ENCODE measurements at regions not wholly inside any gene's neighbourhood (a gene's known extent, or its start where the extent isn't known, plus 50 kb on each side); places are given as distances from the start of the nearest gene placed in this dataset.

DNA sequence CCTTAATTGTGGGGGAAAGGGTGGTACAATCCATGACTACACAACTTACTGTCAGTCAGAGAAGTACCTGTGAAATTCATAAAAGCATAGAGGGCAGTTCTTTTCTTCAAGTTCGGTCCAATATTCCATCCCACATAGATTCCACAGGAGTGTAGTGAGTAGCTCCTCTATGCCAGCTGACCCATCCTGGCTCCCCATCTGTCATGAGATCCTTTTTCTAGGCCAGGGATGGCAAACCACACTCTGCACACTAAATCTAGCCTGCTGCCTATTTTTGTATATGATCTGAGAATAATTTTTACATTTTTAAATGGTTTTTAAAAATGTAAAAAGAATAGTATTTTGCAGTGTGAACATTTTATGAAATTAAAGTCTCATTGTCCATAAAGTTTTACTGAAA, 107.0 kb upstream of the TSPAN2 start:
- TF ChIP-seq EZH2 (IDR thresholded peaks at IDR 0.05; ENCODE audit: low read length, missing control alignments), result no peak
- TF ChIP-seq, protein P1, sequence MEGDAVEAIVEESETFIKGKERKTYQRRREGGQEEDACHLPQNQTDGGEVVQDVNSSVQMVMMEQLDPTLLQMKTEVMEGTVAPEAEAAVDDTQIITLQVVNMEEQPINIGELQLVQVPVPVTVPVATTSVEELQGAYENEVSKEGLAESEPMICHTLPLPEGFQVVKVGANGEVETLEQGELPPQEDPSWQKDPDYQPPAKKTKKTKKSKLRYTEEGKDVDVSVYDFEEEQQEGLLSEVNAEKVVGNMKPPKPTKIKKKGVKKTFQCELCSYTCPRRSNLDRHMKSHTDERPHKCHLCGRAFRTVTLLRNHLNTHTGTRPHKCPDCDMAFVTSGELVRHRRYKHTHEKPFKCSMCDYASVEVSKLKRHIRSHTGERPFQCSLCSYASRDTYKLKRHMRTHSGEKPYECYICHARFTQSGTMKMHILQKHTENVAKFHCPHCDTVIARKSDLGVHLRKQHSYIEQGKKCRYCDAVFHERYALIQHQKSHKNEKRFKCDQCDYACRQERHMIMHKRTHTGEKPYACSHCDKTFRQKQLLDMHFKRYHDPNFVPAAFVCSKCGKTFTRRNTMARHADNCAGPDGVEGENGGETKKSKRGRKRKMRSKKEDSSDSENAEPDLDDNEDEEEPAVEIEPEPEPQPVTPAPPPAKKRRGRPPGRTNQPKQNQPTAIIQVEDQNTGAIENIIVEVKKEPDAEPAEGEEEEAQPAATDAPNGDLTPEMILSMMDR (conservative IDR thresholded peaks at IDR 0.05 in 1 of 2, IDR thresholded peaks at IDR 0.05 in 1 of 2; ENCODE audit: low read depth in 1 of 2, low read length in 2 of 2), result no peak
- H3K4me1 ChIP-seq (ENCODE audit: control insufficient read depth, extremely low read depth, insufficient read depth, low read length), result peaks cover 2% of the 10 kb centered on the region
- H2AFZ ChIP-seq (ENCODE audit: low read length), result no peak overlapping the region
- H3K9me3 ChIP-seq (ENCODE audit: control insufficient read depth, insufficient read depth, low read depth, low read length), result no peaks in the 10 kb centered on the region
- H3K27ac ChIP-seq (ENCODE audit: insufficient read depth, low read length), result no peak overlapping the region
- no peaks in the 10 kb centered on the region for H3K36me3 ChIP-seq (ENCODE audit: control insufficient read depth, insufficient read depth, low read length)
- H3K27me3 ChIP-seq (ENCODE audit: control insufficient read depth, insufficient read depth, low read length), result no peaks in the 10 kb centered on the region
- no peaks in the 10 kb centered on the region for H4K20me1 ChIP-seq (ENCODE audit: control insufficient read depth, extremely low read depth, insufficient read depth, low read length)
- DNase-seq (ENCODE audit: low read depth in 2 of 2), result no peak
- no peak overlapping the region for H3K9ac ChIP-seq (ENCODE audit: insufficient read depth, low read length)
- H3K79me2 ChIP-seq (ENCODE audit: control insufficient read depth, insufficient read depth, low read length), result no peaks in the 10 kb centered on the region
- no peak overlapping the region for H3K4me3 ChIP-seq (replicated peaks in 1 of 4; ENCODE audit: control extremely low read depth in 1 of 4, insufficient read depth in 1 of 4, low read depth in 3 of 4, low read length in 4 of 4)
- H3K4me2 ChIP-seq (ENCODE audit: extremely low read depth, insufficient read depth, low read length), result no peak overlapping the region

DNA sequence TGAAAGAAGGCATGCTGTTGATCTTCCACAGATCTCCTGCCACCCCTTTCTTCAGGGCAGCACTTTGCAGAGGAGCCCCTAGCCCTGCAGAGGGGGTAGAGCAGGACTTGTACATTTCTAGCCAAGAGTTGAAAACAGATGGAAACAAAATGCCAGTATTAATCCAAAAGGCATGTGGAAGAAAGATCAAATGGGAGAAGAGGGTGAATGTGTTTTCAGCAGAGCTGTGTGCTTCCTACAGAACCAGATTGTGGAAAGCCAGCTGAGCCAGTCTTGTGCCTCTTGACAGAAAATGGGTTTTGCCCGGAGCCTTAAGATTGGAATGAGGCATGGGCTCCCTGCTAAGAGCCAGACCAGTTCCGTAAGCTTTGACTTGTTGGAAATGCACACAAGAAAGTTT, 105.2 kb upstream of the TSPAN2 start:
- H3K4me2 ChIP-seq (ENCODE audit: extremely low read depth, insufficient read depth, low read length), result no peak overlapping the region
- peaks cover 14% of the 10 kb centered on the region for H3K4me1 ChIP-seq (ENCODE audit: control insufficient read depth, extremely low read depth, insufficient read depth, low read length)
- no peak overlapping the region for H2AFZ ChIP-seq (ENCODE audit: low read length)
- no peak for DNase-seq (ENCODE audit: low read depth in 2 of 2)
- no peaks in the 10 kb centered on the region for H3K36me3 ChIP-seq (ENCODE audit: control insufficient read depth, insufficient read depth, low read length)
- no peak overlapping the region for H3K4me3 ChIP-seq (replicated peaks in 1 of 4; ENCODE audit: control extremely low read depth in 1 of 4, insufficient read depth in 1 of 4, low read depth in 3 of 4, low read length in 4 of 4)
- H3K27me3 ChIP-seq (ENCODE audit: control insufficient read depth, insufficient read depth, low read length), result no peaks in the 10 kb centered on the region
- no peaks in the 10 kb centered on the region for H3K9me3 ChIP-seq (ENCODE audit: control insufficient read depth, insufficient read depth, low read depth, low read length)
- no peaks in the 10 kb centered on the region for H3K79me2 ChIP-seq (ENCODE audit: control insufficient read depth, insufficient read depth, low read length)
- no peak overlapping the region for H3K27ac ChIP-seq (ENCODE audit: insufficient read depth, low read length)
- no peak overlapping the region for H3K9ac ChIP-seq (ENCODE audit: insufficient read depth, low read length)
- H4K20me1 ChIP-seq (ENCODE audit: control insufficient read depth, extremely low read depth, insufficient read depth, low read length), result no peaks in the 10 kb centered on the region
- TF ChIP-seq EZH2 (IDR thresholded peaks at IDR 0.05; ENCODE audit: low read length, missing control alignments), result no peak
- TF ChIP-seq, protein P1 (conservative IDR thresholded peaks at IDR 0.05 in 1 of 2, IDR thresholded peaks at IDR 0.05 in 1 of 2; ENCODE audit: low read depth in 1 of 2, low read length in 2 of 2), result no peak

DNA sequence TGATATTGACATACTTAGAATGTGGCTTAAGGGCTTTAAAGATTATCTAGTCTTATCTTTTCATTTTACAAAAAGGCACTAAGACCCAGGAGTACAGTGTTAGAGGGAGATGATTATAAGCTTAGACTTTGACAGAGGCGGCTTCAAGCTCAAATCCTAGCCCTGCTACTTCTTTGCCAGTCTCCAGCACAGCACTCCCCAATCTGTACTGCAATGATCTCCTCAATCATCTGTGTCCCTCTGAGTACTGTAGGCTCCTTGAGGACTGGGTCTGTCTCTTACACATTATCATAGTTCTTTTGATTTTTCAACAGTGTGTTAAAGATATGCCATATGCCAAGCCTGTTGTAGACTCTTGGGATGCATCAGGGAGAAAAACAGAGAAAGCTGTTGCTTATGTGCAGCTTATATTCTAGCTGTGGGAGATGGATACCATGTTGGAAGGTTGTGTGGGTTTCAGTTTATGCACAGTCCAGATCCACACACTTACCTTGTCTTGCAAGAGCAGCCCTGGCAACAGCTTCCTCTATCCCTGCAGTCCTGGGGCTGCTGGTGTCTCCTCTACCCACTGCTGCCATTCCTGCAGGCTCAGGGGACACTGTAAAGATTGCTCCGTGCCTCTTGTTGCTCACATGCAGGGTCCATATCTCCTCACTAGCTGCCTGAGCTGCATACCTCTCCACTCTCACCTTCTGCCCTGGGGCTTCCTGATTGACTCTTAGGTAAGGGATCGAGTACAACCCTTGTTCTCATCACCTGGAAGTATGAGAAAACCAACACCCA, 103.9 kb upstream of the TSPAN2 start:
- H3K4me1 ChIP-seq (ENCODE audit: control insufficient read depth, extremely low read depth, insufficient read depth, low read length), result peaks cover 14% of the 10 kb centered on the region
- no peaks in the 10 kb centered on the region for H3K79me2 ChIP-seq (ENCODE audit: control insufficient read depth, insufficient read depth, low read length)
- H3K27me3 ChIP-seq (ENCODE audit: control insufficient read depth, insufficient read depth, low read length), result no peaks in the 10 kb centered on the region
- DNase-seq (ENCODE audit: low read depth in 2 of 2), result no peak
- no peak overlapping the region for H3K4me2 ChIP-seq (ENCODE audit: extremely low read depth, insufficient read depth, low read length)
- H3K9me3 ChIP-seq (ENCODE audit: control insufficient read depth, insufficient read depth, low read depth, low read length), result no peaks in the 10 kb centered on the region
- H3K36me3 ChIP-seq (ENCODE audit: control insufficient read depth, insufficient read depth, low read length), result no peaks in the 10 kb centered on the region
- TF ChIP-seq, protein P1 (conservative IDR thresholded peaks at IDR 0.05 in 1 of 2, IDR thresholded peaks at IDR 0.05 in 1 of 2; ENCODE audit: low read depth in 1 of 2, low read length in 2 of 2), result no peak
- no peak for TF ChIP-seq EZH2 (IDR thresholded peaks at IDR 0.05; ENCODE audit: low read length, missing control alignments)
- H2AFZ ChIP-seq (ENCODE audit: low read length), result no peak overlapping the region
- no peak overlapping the region for H3K9ac ChIP-seq (ENCODE audit: insufficient read depth, low read length)
- H3K27ac ChIP-seq (ENCODE audit: insufficient read depth, low read length), result no peak overlapping the region
- no peaks in the 10 kb centered on the region for H4K20me1 ChIP-seq (ENCODE audit: control insufficient read depth, extremely low read depth, insufficient read depth, low read length)
- no peak overlapping the region for H3K4me3 ChIP-seq (replicated peaks in 1 of 4; ENCODE audit: control extremely low read depth in 1 of 4, insufficient read depth in 1 of 4, low read depth in 3 of 4, low read length in 4 of 4)

All from fibroblast of lung (primary cell).